D341Med (cell line): ENCODE measurements at regions not wholly inside any gene's neighbourhood (a gene's known extent, or its start where the extent isn't known, plus 50 kb on each side); places are given as distances from the start of the nearest gene placed in this dataset.

ENCODE experiments used
- DNase-seq: peaks from one replicate; pipeline ENCODE4 v3.0.0; 2012; ENCODE audit warnings: low spot score

GRCh38 chr9:115733318-115734110 lies 420.1 kb upstream of the PAPPA start:
- no peak for DNase-seq

DNA sequence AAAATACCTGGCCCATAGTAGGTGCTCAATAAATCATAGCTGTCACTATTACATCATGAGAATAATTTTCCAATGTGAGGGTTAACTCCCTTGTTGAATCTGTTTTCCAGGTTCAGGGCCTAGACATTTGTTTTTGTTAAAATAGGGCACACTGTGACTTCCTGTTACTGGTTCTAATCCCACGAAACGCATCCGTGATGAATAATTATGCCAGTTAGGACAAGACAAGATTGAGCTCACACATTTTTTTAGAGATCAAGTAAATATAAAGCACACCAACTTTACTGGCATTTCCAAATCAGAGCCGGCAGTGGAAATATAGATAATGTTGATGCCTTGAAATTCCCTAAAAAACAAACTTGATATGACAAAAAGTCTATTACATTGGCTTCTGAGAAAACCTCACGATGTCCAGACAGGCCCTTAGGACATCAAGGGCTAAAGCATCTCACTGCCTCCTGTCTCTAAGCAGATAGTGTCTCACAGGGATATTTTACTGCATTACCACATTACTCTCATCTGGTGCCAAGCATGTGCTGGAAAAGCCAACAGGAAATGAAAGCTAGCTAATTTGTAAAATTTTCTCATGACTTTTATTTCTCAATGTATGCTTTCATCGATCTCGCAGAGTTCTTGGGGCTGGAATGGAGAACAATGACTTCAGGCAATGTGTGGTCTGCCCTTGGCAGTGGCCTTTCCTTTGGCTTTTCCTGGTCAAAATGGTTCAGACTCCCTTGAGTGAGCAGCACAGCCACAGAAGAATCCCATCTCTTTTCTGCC lies 414.3 kb upstream of the PAPPA start:
- no peak for DNase-seq

DNA sequence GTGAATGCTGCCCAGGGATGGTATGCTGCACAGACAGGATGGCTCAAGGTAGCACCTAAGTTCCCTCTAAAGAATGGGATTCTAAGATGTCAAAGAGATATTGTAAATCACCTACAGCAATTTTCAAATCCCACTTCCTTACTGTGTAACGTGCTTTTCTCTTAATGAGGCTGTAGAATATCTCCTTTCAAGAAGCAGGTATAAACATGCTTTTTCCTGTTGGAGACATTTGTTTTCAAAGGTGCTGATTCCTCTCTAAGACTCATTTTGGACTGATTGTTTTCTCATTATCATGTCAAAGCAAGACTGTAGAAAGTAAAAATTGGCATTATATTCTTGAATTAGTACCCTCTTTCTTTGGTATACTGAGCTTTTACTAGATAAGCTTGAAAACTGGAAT lies 412.6 kb upstream of the PAPPA start:
- no peak for DNase-seq

- no peak for DNase-seq
Measured at GRCh38 chr9:115743709-115744605, 409.6 kb upstream of the PAPPA start.

GRCh38 chr9:115746496-115746895 lies 407.1 kb upstream of the PAPPA start:
- DNase-seq: no peak

- DNase-seq: no peak
Measured at GRCh38 chr9:115747731-115748130, 405.9 kb upstream of the PAPPA start.

- DNase-seq: no peak
Measured at GRCh38 chr9:115756736-115757135, 396.9 kb upstream of the PAPPA start.

- DNase-seq: no peak
Measured at GRCh38 chr9:115757461-115757860, 396.1 kb upstream of the PAPPA start.

DNA sequence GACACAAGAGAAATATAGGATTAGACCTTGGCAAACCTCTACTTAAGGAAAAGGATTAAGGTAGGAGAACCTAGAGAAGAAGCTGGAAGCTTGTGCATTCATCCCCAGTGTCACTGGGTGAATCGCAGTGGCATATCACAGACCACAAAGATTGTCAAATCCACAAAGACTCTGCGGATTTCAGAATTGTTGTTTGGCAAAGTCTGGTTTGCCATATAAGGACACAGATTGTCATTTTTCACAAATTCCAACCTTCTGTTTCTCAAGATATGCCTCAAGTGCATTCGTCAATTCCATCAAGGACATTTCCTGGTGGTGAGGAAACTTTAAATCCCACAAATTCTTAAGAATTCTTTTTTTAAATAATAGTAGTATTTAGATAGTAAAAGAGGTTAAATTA lies 395.1 kb upstream of the PAPPA start:
- no peak for DNase-seq

DNA sequence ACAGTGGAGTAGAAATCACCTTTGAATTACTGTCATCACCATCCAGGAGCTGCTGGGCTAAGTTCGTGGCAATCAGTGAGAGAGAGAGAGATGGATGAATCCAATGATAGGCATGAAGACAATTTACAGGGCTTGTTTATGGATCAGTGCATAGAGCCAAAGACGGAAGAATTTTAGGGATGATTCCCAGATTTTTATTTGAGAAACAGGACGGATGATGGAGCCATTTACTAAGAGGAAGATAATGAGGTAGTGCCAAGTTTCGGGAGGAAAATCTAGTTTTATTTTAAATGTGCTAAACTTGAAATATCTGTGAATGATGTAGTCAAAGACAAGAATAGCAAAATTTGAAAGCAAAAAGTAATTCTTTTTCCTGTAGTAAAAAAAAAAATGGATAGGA lies 394.2 kb upstream of the PAPPA start:
- no peak for DNase-seq

DNA sequence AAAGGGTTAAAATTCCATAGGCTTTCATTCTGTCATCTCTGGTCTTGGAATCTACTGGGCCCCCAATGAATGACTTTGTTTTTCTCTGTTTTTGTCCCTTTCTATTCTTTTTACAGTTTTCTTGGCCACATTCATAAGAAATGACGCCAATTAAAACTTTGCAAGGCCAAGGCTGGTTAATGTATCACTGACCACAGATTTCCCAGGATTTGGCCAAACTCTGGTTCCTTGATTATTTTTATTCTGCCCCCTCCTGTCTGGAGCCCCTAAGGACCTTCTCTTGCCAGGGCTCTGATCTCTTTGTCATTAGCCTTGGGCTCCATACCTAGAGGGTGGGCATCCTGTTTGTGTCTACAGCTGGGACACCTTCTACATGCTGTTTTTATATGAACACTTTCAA lies 388.9 kb upstream of the PAPPA start:
- DNase-seq: no peak

DNA sequence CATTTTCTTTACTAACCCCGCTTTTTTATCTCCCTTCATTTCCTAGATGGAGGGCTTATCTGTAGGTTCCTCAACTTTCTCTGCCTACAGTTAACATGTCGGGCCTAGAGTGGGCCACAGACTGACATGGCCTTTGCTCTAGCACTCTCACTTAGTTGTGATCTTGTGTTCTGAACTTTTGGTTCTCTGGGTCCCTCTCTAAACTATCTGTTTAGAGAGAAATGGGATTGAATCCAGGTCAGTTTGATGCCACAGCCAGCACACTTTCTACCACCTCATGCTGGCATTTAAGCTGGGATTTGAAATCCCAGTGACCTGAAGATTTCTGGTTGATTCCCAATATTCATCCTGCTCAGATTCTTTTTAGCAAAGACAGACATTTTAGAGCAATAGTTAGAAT lies 388.5 kb upstream of the PAPPA start:
- DNase-seq: no peak

GRCh38 chr9:115766370-115766955 lies 387.1 kb upstream of the PAPPA start:
- no peak for DNase-seq

DNA sequence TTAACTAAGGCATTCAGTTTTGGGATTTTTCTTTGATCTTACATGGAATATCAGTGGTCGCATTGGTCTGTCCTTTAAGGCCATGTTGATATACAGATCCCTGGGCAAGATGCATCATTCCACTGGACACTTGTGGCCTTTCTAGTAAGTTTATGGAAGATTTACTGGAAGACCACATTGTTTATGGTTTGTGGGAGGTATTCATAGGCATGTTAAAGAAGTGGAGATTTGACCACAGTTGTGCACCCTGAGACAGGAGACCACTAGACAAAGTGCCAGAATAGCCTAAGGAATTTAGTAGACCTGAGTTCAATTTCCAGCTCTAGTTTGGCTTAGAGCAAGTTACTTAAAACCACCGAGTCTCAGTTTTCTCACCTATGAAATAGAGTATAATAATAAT lies 383.1 kb upstream of the PAPPA start:
- no peak for DNase-seq

DNA sequence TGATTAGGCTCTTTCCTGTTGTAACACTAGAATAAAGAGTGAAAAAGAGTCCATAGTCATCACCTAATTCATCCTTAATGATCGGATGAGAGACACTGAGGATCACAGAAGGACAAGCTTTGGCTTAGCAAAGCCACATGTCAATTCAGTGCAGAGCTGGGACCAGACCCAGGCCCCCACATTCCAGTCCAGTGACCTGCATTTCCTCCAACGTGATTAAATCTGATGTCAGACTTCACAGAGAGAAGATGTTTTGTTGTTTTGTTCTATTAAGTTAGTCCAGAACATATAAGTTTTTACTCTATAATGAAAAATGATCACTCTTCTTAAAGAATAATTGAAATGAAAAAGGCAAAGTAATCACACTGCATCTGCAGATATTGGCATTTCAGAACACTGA lies 377.9 kb upstream of the PAPPA start:
- no peak for DNase-seq

- DNase-seq: no peak
Measured at GRCh38 chr9:115777610-115778009, 376.0 kb upstream of the PAPPA start.

GRCh38 chr9:115781070-115781736 lies 372.4 kb upstream of the PAPPA start:
- no peak for DNase-seq

DNA sequence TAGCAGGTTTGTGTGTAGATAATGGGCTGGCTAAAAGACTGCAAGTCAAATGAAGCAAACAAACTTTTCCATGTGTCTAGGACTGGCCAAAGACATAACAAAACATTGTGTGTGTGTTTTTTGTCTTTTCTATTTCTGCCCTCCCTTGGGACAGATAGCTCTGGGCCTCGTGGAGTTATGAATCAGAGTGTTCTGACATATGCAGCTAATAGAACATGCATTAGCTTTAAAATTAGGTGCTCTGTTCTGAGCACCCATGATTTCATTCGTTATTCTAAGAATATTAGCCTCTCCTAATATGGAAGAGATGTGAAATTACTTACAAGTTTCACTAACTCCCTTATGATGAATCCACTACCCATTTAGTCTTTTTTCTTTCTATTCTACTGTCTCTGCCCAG lies 367.3 kb upstream of the PAPPA start:
- DNase-seq: no peak

DNA sequence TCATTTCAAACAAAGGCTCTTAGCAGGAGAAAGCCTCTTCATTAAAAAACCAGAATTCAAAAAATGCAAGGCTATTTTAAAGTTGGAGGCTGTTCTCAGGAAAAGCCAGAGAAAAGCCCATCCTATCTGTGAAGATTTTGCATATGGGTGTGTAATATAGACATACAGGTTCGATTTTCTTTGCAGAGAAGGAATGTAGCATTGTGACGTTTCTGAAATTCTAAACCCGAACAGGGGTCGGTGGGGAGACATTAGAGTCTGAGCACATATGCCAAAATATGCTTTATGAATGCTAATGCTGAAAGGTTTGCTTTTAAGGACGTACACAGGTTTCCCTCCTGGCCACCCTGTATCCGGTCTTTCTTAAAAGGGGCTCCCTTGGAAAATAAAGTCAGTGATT lies 363.1 kb upstream of the PAPPA start:
- DNase-seq: no peak

GRCh38 chr9:115794921-115795475 lies 358.6 kb upstream of the PAPPA start:
- no peak for DNase-seq

- DNase-seq: no peak
Measured at GRCh38 chr9:115799734-115800133, 353.9 kb upstream of the PAPPA start.
